NCI-H345 (cell line): ENCODE measurements at regions not wholly inside any gene's neighbourhood (a gene's known extent, or its start where the extent isn't known, plus 50 kb on each side); places are given as distances from the start of the nearest gene placed in this dataset.

ENCODE experiments used
- DNase-seq: peaks from one replicate; lab custom pipeline; 2025; lab: John Stamatoyannopoulos, UW

- DNase-seq, result no peak
Measured at GRCh38 chr2:204272610-204273287, 272.5 kb upstream of the PARD3B start.

GRCh38 chr2:204274429-204274828 is 270.8 kb upstream of the PARD3B start:
- no peak for DNase-seq

GRCh38 chr2:204274991-204275390 is 270.3 kb upstream of the PARD3B start:
- DNase-seq, result no peak

- no peak for DNase-seq
Measured at GRCh38 chr2:204277226-204277625, 268.0 kb upstream of the PARD3B start.

- DNase-seq, result no peak
Measured at GRCh38 chr2:204278454-204278853, 266.8 kb upstream of the PARD3B start.

- DNase-seq, result no peak
Measured at GRCh38 chr2:204279819-204280218, 265.5 kb upstream of the PARD3B start.

GRCh38 chr2:204280262-204280668 is 265.0 kb upstream of the PARD3B start:
- no peak for DNase-seq

GRCh38 chr2:204282081-204282480 is 263.2 kb upstream of the PARD3B start:
- DNase-seq, result no peak

- DNase-seq, result no peak
Measured at GRCh38 chr2:204282525-204282924, 262.8 kb upstream of the PARD3B start.

- no peak for DNase-seq
Measured at GRCh38 chr2:204289066-204289465, 256.2 kb upstream of the PARD3B start.

- DNase-seq, result no peak
Measured at GRCh38 chr2:204292439-204292838, 252.8 kb upstream of the PARD3B start.

- no peak for DNase-seq
Measured at GRCh38 chr2:204293884-204294747, 251.2 kb upstream of the PARD3B start.

GRCh38 chr2:204298404-204298803 is 246.9 kb upstream of the PARD3B start:
- no peak for DNase-seq

GRCh38 chr2:204299766-204300165 is 245.5 kb upstream of the PARD3B start:
- DNase-seq, result no peak

GRCh38 chr2:204306667-204307066 is 238.6 kb upstream of the PARD3B start:
- no peak for DNase-seq

- no peak for DNase-seq
Measured at GRCh38 chr2:204312105-204312504, 233.2 kb upstream of the PARD3B start.

GRCh38 chr2:204313256-204313655 is 232.0 kb upstream of the PARD3B start:
- DNase-seq, result no peak

GRCh38 chr2:204315236-204315662 is 230.0 kb upstream of the PARD3B start:
- DNase-seq, result no peak

GRCh38 chr2:204317640-204318039 is 227.6 kb upstream of the PARD3B start:
- DNase-seq, result no peak

GRCh38 chr2:204321027-204321800 is 224.1 kb upstream of the PARD3B start:
- DNase-seq, result no peak

GRCh38 chr2:204321910-204322751 is 223.1 kb upstream of the PARD3B start:
- no peak for DNase-seq

GRCh38 chr2:204325468-204325867 is 219.8 kb upstream of the PARD3B start:
- DNase-seq, result peak; percentile 72
